HCT116 (cell line): ENCODE measurements at regions not wholly inside any gene's neighbourhood (a gene's known extent, or its start where the extent isn't known, plus 50 kb on each side); places are given as distances from the start of the nearest gene placed in this dataset.

Experiments
- ATAC-seq: fragments of 200-7000 bp; cut with Tn5 transposase; 2 replicates; pipeline ENCODE4 v1.9.1; 2020; ENCODE audit warnings: mild to moderate bottlenecking, moderate library complexity
- BruUV-seq: library from RNA; stranded (reverse); fragments of 400-500 nt; replicated peaks from 2 replicates; lab custom pipeline; 2021; lab: Mats Ljungman, UMichigan
- CTCF ChIA-PET: fragments of 300-600 bp; sonication (Branson Sonifier 250); formaldehyde crosslinking; loops from one replicate; lab custom pipeline; 2021; ENCODE audit warnings: antibody characterized with exemption; lab: Charles Lee
- POLR2A ChIA-PET: fragments of 300-600, 350-600 bp; sonication (Branson Sonifier 250); formaldehyde crosslinking; loops from one replicate; lab custom pipeline; 2021; ENCODE audit warnings: antibody characterized with exemption; lab: Charles Lee
- RAD21 ChIA-PET, 2 experiments: fragments of 300-600 bp; sonication (Branson Sonifier 250); formaldehyde crosslinking; loops; one replicate each; lab custom pipeline; 2023; ENCODE audit warnings: low total read pairs in 2 of 2; ENCODE audit not compliant: uncharacterized antibody in 2 of 2, unreplicated experiment in 2 of 2, low non-redundant PET in 1 of 2; lab: Charles Lee
- DNase-seq: peaks from one replicate; pipeline ENCODE4 v3.0.0-alpha.2; 2010; ENCODE audit warnings: low read depth, low spot score
- H2AFZ ChIP-seq: fragments of 200-600 bp; shearing (Covaris generic), sonication (generic); 2 replicates; pipeline ENCODE4 v1.6.1; 2017; ENCODE audit warnings: low read depth, mixed run types, mixed read lengths, antibody characterized with exemption, low read length; ENCODE audit not compliant: poor library complexity, severe bottlenecking
- H3K27ac ChIP-seq: 2 replicates; pipeline ENCODE4 v1.5.1; 2012; ENCODE audit warnings: low read depth, low read length
- H3K27me3 ChIP-seq: fragments of 200-600 bp; sonication (generic); 2 replicates; pipeline ENCODE4 v1.6.1; 2016; ENCODE audit warnings: mixed run types, low read length, mixed read lengths; ENCODE audit not compliant: insufficient read depth
- H3K36me3 ChIP-seq, 2 experiments: fragments of 200-500 bp in 1 of 2; fragments of 200-600 bp in 1 of 2; sonication (Bioruptor generic) in 1 of 2; sonication (generic) in 1 of 2; 2 replicates each; pipeline versions ENCODE4 v1.5.1 to v1.6.1; 2014 to 2016; ENCODE audit warnings: low read length in 2 of 2, inconsistent platforms in 1 of 2, mixed read lengths in 1 of 2, mixed run types in 1 of 2; ENCODE audit not compliant: insufficient read depth in 2 of 2, control insufficient read depth in 1 of 2
- H3K4me1 ChIP-seq, 2 experiments: fragments of 200-600 bp in 1 of 2; sonication (generic) in 1 of 2; 2 replicates each; pipeline versions ENCODE4 v1.5.1 to v1.6.1; 2012 to 2017; ENCODE audit warnings: low read length in 2 of 2, inconsistent platforms in 1 of 2, mild to moderate bottlenecking in 1 of 2, mixed read lengths in 1 of 2, mixed run types in 1 of 2, moderate library complexity in 1 of 2; ENCODE audit not compliant: insufficient read depth in 2 of 2, control insufficient read depth in 1 of 2
- H3K4me2 ChIP-seq: fragments of 200-600 bp; sonication (generic); 2 replicates; pipeline ENCODE4 v1.6.1; 2017; ENCODE audit warnings: mixed run types, low read length, mixed read lengths
- H3K4me3 ChIP-seq, 2 experiments: fragments of 200-600 bp in 1 of 2; sonication (generic) in 1 of 2; replicated peaks in 1 of 2; 2 replicates each; pipeline ENCODE4 v1.5.1; 2011 to 2016; ENCODE audit warnings: low read length in 2 of 2, control low read depth in 1 of 2, low read depth in 1 of 2, mild to moderate bottlenecking in 1 of 2, mixed read lengths in 1 of 2, mixed run types in 1 of 2
- H3K79me2 ChIP-seq: fragments of 200-600 bp; sonication (generic); 2 replicates; pipeline ENCODE4 v1.6.1; 2017; ENCODE audit warnings: mild to moderate bottlenecking, mixed run types, low read length, moderate library complexity, mixed read lengths; ENCODE audit not compliant: insufficient read depth
- H3K9ac ChIP-seq: fragments of 200-600 bp; sonication (generic); 2 replicates; pipeline ENCODE4 v1.6.1; 2016; ENCODE audit warnings: low read length, mixed read lengths
- H3K9me2 ChIP-seq: fragments of 200-600 bp; sonication (generic), shearing (Covaris generic); 2 replicates; pipeline ENCODE4 v1.6.1; 2017; ENCODE audit warnings: mixed run types, mild to moderate bottlenecking, moderate library complexity; ENCODE audit not compliant: insufficient read depth
- H3K9me3 ChIP-seq, 2 experiments: fragments of 200-500 bp in 1 of 2; fragments of 200-600 bp in 1 of 2; sonication (Bioruptor generic) in 1 of 2; sonication (generic) in 1 of 2; 2 replicates each; pipeline ENCODE4 v1.6.1; 2014 to 2017; ENCODE audit warnings: low read length in 2 of 2, mixed read lengths in 2 of 2, inconsistent platforms in 1 of 2, low read depth in 1 of 2, mild to moderate bottlenecking in 1 of 2, mixed run types in 1 of 2, moderate library complexity in 1 of 2; ENCODE audit not compliant: control insufficient read depth in 1 of 2, insufficient read depth in 1 of 2
- H4K20me1 ChIP-seq: fragments of 200-600 bp; sonication (generic), shearing (Covaris generic); 2 replicates; pipeline ENCODE4 v1.6.1; 2017; ENCODE audit warnings: mixed run types, mild to moderate bottlenecking, moderate library complexity; ENCODE audit not compliant: insufficient read depth
- CBX3 ChIP-seq: IDR thresholded peaks from 2 replicates; pipeline ENCODE4 v1.6.1; 2012; ENCODE audit warnings: low read depth
- CEBPB ChIP-seq: IDR thresholded peaks from 2 replicates; pipeline ENCODE4 v1.6.1; 2012; ENCODE audit warnings: low read depth
- EGR1 ChIP-seq: IDR thresholded peaks from 2 replicates; pipeline ENCODE4 v1.6.1; 2012; ENCODE audit warnings: low read depth
- EZH2 ChIP-seq: fragments of 200-600 bp; sonication (generic); IDR thresholded peaks from 2 replicates; pipeline ENCODE4 v1.6.1; 2017; ENCODE audit warnings: antibody characterized with exemption, mixed run types
- EZH2phosphoT487 ChIP-seq: fragments of 200-600 bp; IDR thresholded peaks from 2 replicates; pipeline ENCODE4 v1.6.1; 2018; ENCODE audit warnings: antibody characterized with exemption, borderline replicate concordance
- FOSL1 ChIP-seq: IDR thresholded peaks from 2 replicates; pipeline ENCODE4 v1.6.1; 2012; ENCODE audit warnings: low read depth
- JUND ChIP-seq: IDR thresholded peaks from 2 replicates; pipeline ENCODE4 v1.6.1; 2012
- POLR2AphosphoS5 ChIP-seq: IDR thresholded peaks from 2 replicates; pipeline ENCODE4 v1.6.1; 2011; ENCODE audit warnings: mild to moderate bottlenecking, low read depth, low read length, moderate library complexity
- RAD21 ChIP-seq: IDR thresholded peaks from 2 replicates; pipeline ENCODE4 v1.6.1; 2012; ENCODE audit warnings: low read depth, mild to moderate bottlenecking
- SRF ChIP-seq: IDR thresholded peaks from 2 replicates; pipeline ENCODE4 v1.6.1; 2012; ENCODE audit warnings: low read depth
- TCF7L2 ChIP-seq: IDR thresholded peaks from 2 replicates; pipeline ENCODE4 v1.7.0; 2011; ENCODE audit warnings: borderline replicate concordance, inconsistent platforms; ENCODE audit not compliant: insufficient read depth, insufficient read length; ENCODE audit errors: extremely low read depth
- YY1 ChIP-seq: IDR thresholded peaks from 2 replicates; pipeline ENCODE4 v1.6.1; 2011; ENCODE audit warnings: low read length, low read depth, moderate library complexity, mild to moderate bottlenecking; ENCODE audit not compliant: insufficient replicate concordance; ENCODE audit errors: extremely low read depth
- ZNF274 ChIP-seq: fragments of 200-500 bp; sonication (Bioruptor generic); IDR thresholded peaks from 2 replicates; pipeline ENCODE4 v1.6.1; 2014; ENCODE audit warnings: mild to moderate bottlenecking, low read depth, low read length, inconsistent platforms
- intact Hi-C: fragments of 100-400 bp; cut with micrococcal nuclease; formaldehyde crosslinking; loops from 2 replicates; pipeline ENCODE4 v1.10.0; 2022
- TF ChIP-seq, protein P1 (sequence below): IDR thresholded peaks from 2 replicates; pipeline ENCODE4 v1.6.1; 2012
- TF ChIP-seq, protein P2 (sequence below), 3 experiments: fragments of 200-600 bp in 1 of 3; sonication (generic) in 1 of 3; IDR thresholded peaks in 2 of 3; conservative IDR thresholded peaks in 1 of 3; 2 replicates each; pipeline ENCODE4 v1.5.1; 2012 to 2017; ENCODE audit warnings: low read depth in 2 of 3, low read length in 2 of 3, antibody characterized with exemption in 1 of 3, borderline replicate concordance in 1 of 3, control low read depth in 1 of 3, mild to moderate bottlenecking in 1 of 3, mixed read lengths in 1 of 3, mixed run types in 1 of 3, moderate library complexity in 1 of 3; ENCODE audit not compliant: insufficient read depth in 1 of 3
- TF ChIP-seq, protein P3 (sequence below): IDR thresholded peaks from 2 replicates; pipeline ENCODE4 v1.6.1; 2012
- TF ChIP-seq, protein P4 (sequence below): IDR thresholded peaks from 2 replicates; pipeline ENCODE4 v1.6.1; 2012; ENCODE audit warnings: low read depth

DNA sequence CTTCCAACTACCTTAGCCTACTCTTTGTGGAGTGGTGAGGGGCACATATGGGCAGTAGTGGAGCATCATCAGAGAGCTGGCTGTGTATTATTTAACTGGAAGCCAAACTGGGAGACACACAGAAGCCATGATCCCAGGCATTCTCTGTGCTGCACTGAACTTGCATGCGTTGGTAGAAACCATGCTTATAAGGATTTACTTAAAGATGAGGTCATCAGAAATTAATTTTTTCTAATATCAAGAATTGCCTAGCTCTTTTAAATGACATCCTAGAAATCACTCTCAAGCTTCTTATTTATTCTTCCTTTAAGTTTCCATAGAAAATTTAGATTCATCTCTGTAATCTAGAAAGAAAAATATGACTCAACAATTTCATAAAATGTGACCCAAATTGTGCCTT is 136.2 kb downstream of the KCNK1 start:
- Histone ChIP-seq H3K4me1 (no peaks in the 10 kb centered on the region), H3K36me3 (no peaks in the 10 kb centered on the region), H3K27ac (no peak overlapping the region), H2AFZ (no peak overlapping the region)
- intact Hi-C loops = no loop called here
- no peak for TF ChIP-seq EZH2phosphoT487
- TF ChIP-seq EGR1 = no peak
- TF ChIP-seq, protein P1, sequence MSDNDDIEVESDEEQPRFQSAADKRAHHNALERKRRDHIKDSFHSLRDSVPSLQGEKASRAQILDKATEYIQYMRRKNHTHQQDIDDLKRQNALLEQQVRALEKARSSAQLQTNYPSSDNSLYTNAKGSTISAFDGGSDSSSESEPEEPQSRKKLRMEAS = no peak
- TF ChIP-seq CBX3 = no peak
- TF ChIP-seq, all 23 proteins: peak for 0
- CTCF ChIA-PET = no interaction called here
- POLR2A ChIA-PET = no interaction called here
- RAD21 ChIA-PET = no interaction called here
- Histone ChIP-seq H3K4me3 (no peak overlapping the region), H3K9me3 (no peaks in the 10 kb centered on the region), H3K9me2 (no peaks in the 10 kb centered on the region), H4K20me1 (no peaks in the 10 kb centered on the region), H3K27me3 (no peaks in the 10 kb centered on the region), H3K9ac (no peak overlapping the region), H3K79me2 (no peaks in the 10 kb centered on the region), H3K4me2 (no peak overlapping the region)
- DNase-seq (no peak), ATAC-seq (no peak)
- no TSS peak for BruUV-seq

DNA sequence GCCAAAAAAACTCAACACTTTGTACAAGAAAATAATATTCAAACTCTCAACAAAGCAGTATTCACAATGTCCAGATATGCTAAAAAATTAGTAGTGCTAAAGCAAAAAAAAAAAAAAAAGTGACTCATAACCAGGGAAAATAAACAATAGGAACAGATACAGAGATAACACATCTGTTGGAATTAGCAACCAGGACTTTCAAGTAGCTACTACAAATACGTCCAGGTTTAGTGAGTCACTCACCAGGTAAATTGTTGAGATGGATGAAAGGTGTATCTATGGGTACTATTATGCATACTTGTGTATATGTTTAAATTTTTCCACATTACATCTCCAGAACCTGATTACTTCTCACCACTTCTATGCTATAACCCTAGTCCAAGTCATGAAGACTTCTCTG is 144.8 kb upstream of the SLC35F3 start:
- H3K9me2 ChIP-seq = no peaks in the 10 kb centered on the region
- ChIA-PET RAD21 (no interaction called here), POLR2A (no interaction called here), CTCF (no interaction called here)
- no peaks in the 10 kb centered on the region for H3K79me2 ChIP-seq
- DNase-seq (no peak), ATAC-seq (no peak)
- no peaks in the 10 kb centered on the region for H3K4me1 ChIP-seq
- H3K36me3 ChIP-seq = no peaks in the 10 kb centered on the region
- no peak overlapping the region for H2AFZ ChIP-seq
- H3K9me3 ChIP-seq = no peaks in the 10 kb centered on the region
- no peak overlapping the region for H3K4me2 ChIP-seq
- H3K27ac ChIP-seq = no peak overlapping the region
- no peaks in the 10 kb centered on the region for H4K20me1 ChIP-seq
- H3K9ac ChIP-seq = no peak overlapping the region
- no peaks in the 10 kb centered on the region for H3K27me3 ChIP-seq
- no peak overlapping the region for H3K4me3 ChIP-seq
- intact Hi-C loops = no loop called here
- BruUV-seq = no TSS peak
- TF ChIP-seq, protein P2, sequence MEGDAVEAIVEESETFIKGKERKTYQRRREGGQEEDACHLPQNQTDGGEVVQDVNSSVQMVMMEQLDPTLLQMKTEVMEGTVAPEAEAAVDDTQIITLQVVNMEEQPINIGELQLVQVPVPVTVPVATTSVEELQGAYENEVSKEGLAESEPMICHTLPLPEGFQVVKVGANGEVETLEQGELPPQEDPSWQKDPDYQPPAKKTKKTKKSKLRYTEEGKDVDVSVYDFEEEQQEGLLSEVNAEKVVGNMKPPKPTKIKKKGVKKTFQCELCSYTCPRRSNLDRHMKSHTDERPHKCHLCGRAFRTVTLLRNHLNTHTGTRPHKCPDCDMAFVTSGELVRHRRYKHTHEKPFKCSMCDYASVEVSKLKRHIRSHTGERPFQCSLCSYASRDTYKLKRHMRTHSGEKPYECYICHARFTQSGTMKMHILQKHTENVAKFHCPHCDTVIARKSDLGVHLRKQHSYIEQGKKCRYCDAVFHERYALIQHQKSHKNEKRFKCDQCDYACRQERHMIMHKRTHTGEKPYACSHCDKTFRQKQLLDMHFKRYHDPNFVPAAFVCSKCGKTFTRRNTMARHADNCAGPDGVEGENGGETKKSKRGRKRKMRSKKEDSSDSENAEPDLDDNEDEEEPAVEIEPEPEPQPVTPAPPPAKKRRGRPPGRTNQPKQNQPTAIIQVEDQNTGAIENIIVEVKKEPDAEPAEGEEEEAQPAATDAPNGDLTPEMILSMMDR (IDR thresholded peaks at IDR 0.05 in 2 of 3, conservative IDR thresholded peaks at IDR 0.05 in 1 of 3; ENCODE audit: borderline replicate concordance in 1 of 3, insufficient read depth in 1 of 3, low read depth in 2 of 3, low read length in 2 of 3) = no peak
- TF ChIP-seq JUND = no peak
- TF ChIP-seq SRF = no peak
- TF ChIP-seq CEBPB = no peak
- TF ChIP-seq, protein P3, sequence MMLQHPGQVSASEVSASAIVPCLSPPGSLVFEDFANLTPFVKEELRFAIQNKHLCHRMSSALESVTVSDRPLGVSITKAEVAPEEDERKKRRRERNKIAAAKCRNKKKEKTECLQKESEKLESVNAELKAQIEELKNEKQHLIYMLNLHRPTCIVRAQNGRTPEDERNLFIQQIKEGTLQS = no peak
- no peak for TF ChIP-seq YY1
- TF ChIP-seq ZNF274 = no peak
- TF ChIP-seq, protein P4, sequence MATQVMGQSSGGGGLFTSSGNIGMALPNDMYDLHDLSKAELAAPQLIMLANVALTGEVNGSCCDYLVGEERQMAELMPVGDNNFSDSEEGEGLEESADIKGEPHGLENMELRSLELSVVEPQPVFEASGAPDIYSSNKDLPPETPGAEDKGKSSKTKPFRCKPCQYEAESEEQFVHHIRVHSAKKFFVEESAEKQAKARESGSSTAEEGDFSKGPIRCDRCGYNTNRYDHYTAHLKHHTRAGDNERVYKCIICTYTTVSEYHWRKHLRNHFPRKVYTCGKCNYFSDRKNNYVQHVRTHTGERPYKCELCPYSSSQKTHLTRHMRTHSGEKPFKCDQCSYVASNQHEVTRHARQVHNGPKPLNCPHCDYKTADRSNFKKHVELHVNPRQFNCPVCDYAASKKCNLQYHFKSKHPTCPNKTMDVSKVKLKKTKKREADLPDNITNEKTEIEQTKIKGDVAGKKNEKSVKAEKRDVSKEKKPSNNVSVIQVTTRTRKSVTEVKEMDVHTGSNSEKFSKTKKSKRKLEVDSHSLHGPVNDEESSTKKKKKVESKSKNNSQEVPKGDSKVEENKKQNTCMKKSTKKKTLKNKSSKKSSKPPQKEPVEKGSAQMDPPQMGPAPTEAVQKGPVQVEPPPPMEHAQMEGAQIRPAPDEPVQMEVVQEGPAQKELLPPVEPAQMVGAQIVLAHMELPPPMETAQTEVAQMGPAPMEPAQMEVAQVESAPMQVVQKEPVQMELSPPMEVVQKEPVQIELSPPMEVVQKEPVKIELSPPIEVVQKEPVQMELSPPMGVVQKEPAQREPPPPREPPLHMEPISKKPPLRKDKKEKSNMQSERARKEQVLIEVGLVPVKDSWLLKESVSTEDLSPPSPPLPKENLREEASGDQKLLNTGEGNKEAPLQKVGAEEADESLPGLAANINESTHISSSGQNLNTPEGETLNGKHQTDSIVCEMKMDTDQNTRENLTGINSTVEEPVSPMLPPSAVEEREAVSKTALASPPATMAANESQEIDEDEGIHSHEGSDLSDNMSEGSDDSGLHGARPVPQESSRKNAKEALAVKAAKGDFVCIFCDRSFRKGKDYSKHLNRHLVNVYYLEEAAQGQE = no peak
- no peak for TF ChIP-seq POLR2AphosphoS5
- TF ChIP-seq RAD21 = no peak
- TF ChIP-seq FOSL1 = no peak
- no peak for TF ChIP-seq CBX3
- no peak for TF ChIP-seq EZH2
- TF ChIP-seq TCF7L2 = no peak
